SH-SY5Y (cell line): ENCODE measurements at regions not wholly inside any gene's neighbourhood (a gene's known extent, or its start where the extent isn't known, plus 50 kb on each side); places are given as distances from the start of the nearest gene placed in this dataset.

ENCODE experiments used
- GATA2 ChIP-seq: IDR thresholded peaks from 2 replicates; pipeline ENCODE4 v1.6.1; 2011; ENCODE audit warnings: mild to moderate bottlenecking, low read depth, low read length
- GATA3 ChIP-seq: IDR thresholded peaks from 2 replicates; pipeline ENCODE4 v1.6.1; 2011; ENCODE audit warnings: low read depth, mild to moderate bottlenecking, low read length, moderate library complexity

- TF ChIP-seq GATA2 (no peak; the same call in 1 of the 2 replicates), GATA3 (no peak)
Measured at GRCh38 chr13:108369412-108369811, 99.9 kb downstream of the TNFSF13B start.
